B cell (primary cell): ENCODE measurements at regions not wholly inside any gene's neighbourhood (a gene's known extent, or its start where the extent isn't known, plus 50 kb on each side); places are given as distances from the start of the nearest gene placed in this dataset.

Experiments
- ATAC-seq: fragments of 200-7000 bp; cut with Tn5 transposase; one replicate; pipeline ENCODE4 v1.10.0; 2021; ENCODE audit warnings: low read depth, mild to moderate bottlenecking, moderate number of reproducible peaks, moderate library complexity
- CTCF ChIA-PET: fragments of 350-600 bp; sonication (Branson Sonifier 250); formaldehyde crosslinking; loops from one replicate; lab custom pipeline; 2021; ENCODE audit warnings: antibody characterized with exemption, inconsistent platforms; lab: Charles Lee
- POLR2A ChIA-PET: fragments of 350-600 bp; sonication (Branson Sonifier 250); formaldehyde crosslinking; loops from one replicate; lab custom pipeline; 2021; ENCODE audit warnings: antibody characterized with exemption; lab: Charles Lee
- DNase-seq: peaks from one replicate; pipeline ENCODE4 v3.0.0; 2013
- H2AFZ ChIP-seq: 2 replicates; pipeline ENCODE4 v1.6.1; 2012; ENCODE audit warnings: mild to moderate bottlenecking, low read depth, low read length; ENCODE audit not compliant: insufficient read depth, poor library complexity, severe bottlenecking
- H3K27ac ChIP-seq, 2 donors: 1 replicate in 1 of 2; 2 replicates in 1 of 2; pipeline ENCODE4 v1.5.1; 2012 to 2013; ENCODE audit warnings: low read length in 2 of 2, mild to moderate bottlenecking in 2 of 2, moderate library complexity in 1 of 2
- H3K27me3 ChIP-seq, 4 experiments: fragments of 200-600 bp in 1 of 4; sonication (generic) in 1 of 4; replicated peaks in 1 of 4; 1 replicate in 2 of 4; 2 replicates in 2 of 4; pipeline versions ENCODE4 v1.6.1 to v1.7.0; 2013 to 2016; ENCODE audit warnings: low read length in 3 of 4, mild to moderate bottlenecking in 2 of 4, mixed read lengths in 1 of 4, moderate library complexity in 1 of 4; ENCODE audit not compliant: insufficient read depth in 4 of 4, control insufficient read depth in 3 of 4; ENCODE audit errors: control extremely low read depth in 1 of 4
- H3K36me3 ChIP-seq, 2 experiments: replicated peaks in 1 of 2; 1 replicate in 1 of 2; 2 replicates in 1 of 2; pipeline versions ENCODE4 v1.6.1 to v1.7.1; 2013; ENCODE audit warnings: low read length in 1 of 2; ENCODE audit not compliant: insufficient read depth in 2 of 2, control insufficient read depth in 1 of 2; ENCODE audit errors: control extremely low read depth in 1 of 2, extremely low read depth in 1 of 2
- H3K4me1 ChIP-seq, 2 donors: fragments of 200-600 bp in 1 of 2; sonication (generic) in 1 of 2; 1 replicate in 1 of 2; 2 replicates in 1 of 2; pipeline versions ENCODE4 v1.5.1 to v1.6.1; 2013 to 2017; ENCODE audit warnings: low read length in 2 of 2; ENCODE audit not compliant: control insufficient read depth in 2 of 2, insufficient read depth in 2 of 2
- H3K4me2 ChIP-seq: replicated peaks from 2 replicates; pipeline ENCODE3; 2012; ENCODE audit warnings: mild to moderate bottlenecking, low read depth, low read length; ENCODE audit not compliant: poor library complexity, severe bottlenecking
- H3K4me3 ChIP-seq, 5 experiments: fragments of 200-600 bp in 1 of 5; sonication (generic) in 1 of 5; 1 replicate in 3 of 5; 2 replicates in 2 of 5; pipeline versions ENCODE4 v1.5.1 to v1.7.0; 2011 to 2016; ENCODE audit warnings: low read length in 4 of 5, mild to moderate bottlenecking in 4 of 5, low read depth in 2 of 5, control low read depth in 1 of 5, moderate library complexity in 1 of 5; ENCODE audit not compliant: insufficient read depth in 1 of 5; ENCODE audit errors: control extremely low read depth in 1 of 5, extremely low read depth in 1 of 5
- H3K79me2 ChIP-seq: fragments of 200-600 bp; sonication (generic); one replicate; pipeline ENCODE4 v1.6.0; 2016; ENCODE audit warnings: low read length; ENCODE audit not compliant: control insufficient read depth, insufficient read depth
- H3K9ac ChIP-seq: fragments of 200-600 bp; sonication (generic); 2 replicates; pipeline ENCODE4 v1.6.1; 2017; ENCODE audit warnings: mild to moderate bottlenecking, low read length, moderate library complexity
- H3K9me3 ChIP-seq, 3 donors: one replicate each; pipeline versions ENCODE4 v1.6.1 to v1.7.1; 2013; ENCODE audit warnings: low read length in 2 of 3; ENCODE audit not compliant: control insufficient read depth in 2 of 3, insufficient read depth in 1 of 3; ENCODE audit errors: control extremely low read depth in 1 of 3
- H4K20me1 ChIP-seq: 2 replicates; pipeline ENCODE4 v1.6.0; 2012; ENCODE audit warnings: mild to moderate bottlenecking, low read length; ENCODE audit not compliant: insufficient read depth, control insufficient read depth, poor library complexity, severe bottlenecking
- H3K27ac Mint-ChIP-seq: one replicate; pipeline ENCODE4 v1.8.0; 2021; ENCODE audit warnings: mixed read lengths
- H3K27me3 Mint-ChIP-seq: one replicate; pipeline ENCODE4 v1.8.0; 2021; ENCODE audit warnings: mixed read lengths
- H3K4me1 Mint-ChIP-seq: one replicate; pipeline ENCODE4 v1.8.0; 2021; ENCODE audit warnings: mixed read lengths
- H3K4me3 Mint-ChIP-seq: one replicate; pipeline ENCODE4 v1.8.0; 2021; ENCODE audit warnings: mixed read lengths
- H3K9me3 Mint-ChIP-seq: one replicate; pipeline ENCODE4 v1.8.0; 2022; ENCODE audit warnings: mixed read lengths; ENCODE audit not compliant: insufficient read depth
- EZH2 ChIP-seq: IDR thresholded peaks from 2 replicates; pipeline ENCODE4 v1.6.1; 2012; ENCODE audit warnings: borderline replicate concordance, low read depth, mild to moderate bottlenecking, moderate library complexity, low read length; ENCODE audit not compliant: insufficient read depth, poor library complexity, severe bottlenecking
- WGBS: methylation state at CpG from one replicate; pipeline ENCODE4 v1.1.5; 2013; ENCODE audit warnings: missing lambda C conversion rate; ENCODE audit not compliant: insufficient coverage; 5-methylcytosine and 5-hydroxymethylcytosine counted together
- intact Hi-C: fragments of 100-400 bp; cut with micrococcal nuclease; formaldehyde crosslinking; loops from one replicate; pipeline ENCODE4 v1.10.0; 2022
- TF ChIP-seq, protein P1 (sequence below): fragments of 200-600 bp; IDR thresholded peaks from one replicate; pipeline ENCODE4 v1.8.0; 2022; ENCODE audit warnings: antibody characterized with exemption, mild to moderate bottlenecking

GRCh38 chr3:81416812-81417211, 344.6 kb downstream of the GBE1 start:
- Histone ChIP-seq H3K36me3 (no peaks in the 10 kb centered on the region), H4K20me1 (no peaks in the 10 kb centered on the region), H3K9ac (no peak overlapping the region), H3K27me3 (no peaks in the 10 kb centered on the region), H3K9me3 (no peaks in the 10 kb centered on the region), H3K4me2 (no peak overlapping the region), H2AFZ (no peak overlapping the region), H3K79me2 (no peaks in the 10 kb centered on the region), H3K4me3 (no peak overlapping the region), H3K4me1 (no peaks in the 10 kb centered on the region), H3K27ac (no peak overlapping the region)
- CTCF ChIA-PET: no interaction called here
- POLR2A ChIA-PET: no interaction called here
- intact Hi-C loops: no loop called here
- Mint-ChIP-seq H3K4me3 (no peak overlapping the region), H3K27ac (no peak overlapping the region), H3K9me3 (no peaks in the 10 kb centered on the region), H3K4me1 (no peaks in the 10 kb centered on the region), H3K27me3 (no peaks in the 10 kb centered on the region)
- no peak for TF ChIP-seq EZH2
- TF ChIP-seq, protein P1, sequence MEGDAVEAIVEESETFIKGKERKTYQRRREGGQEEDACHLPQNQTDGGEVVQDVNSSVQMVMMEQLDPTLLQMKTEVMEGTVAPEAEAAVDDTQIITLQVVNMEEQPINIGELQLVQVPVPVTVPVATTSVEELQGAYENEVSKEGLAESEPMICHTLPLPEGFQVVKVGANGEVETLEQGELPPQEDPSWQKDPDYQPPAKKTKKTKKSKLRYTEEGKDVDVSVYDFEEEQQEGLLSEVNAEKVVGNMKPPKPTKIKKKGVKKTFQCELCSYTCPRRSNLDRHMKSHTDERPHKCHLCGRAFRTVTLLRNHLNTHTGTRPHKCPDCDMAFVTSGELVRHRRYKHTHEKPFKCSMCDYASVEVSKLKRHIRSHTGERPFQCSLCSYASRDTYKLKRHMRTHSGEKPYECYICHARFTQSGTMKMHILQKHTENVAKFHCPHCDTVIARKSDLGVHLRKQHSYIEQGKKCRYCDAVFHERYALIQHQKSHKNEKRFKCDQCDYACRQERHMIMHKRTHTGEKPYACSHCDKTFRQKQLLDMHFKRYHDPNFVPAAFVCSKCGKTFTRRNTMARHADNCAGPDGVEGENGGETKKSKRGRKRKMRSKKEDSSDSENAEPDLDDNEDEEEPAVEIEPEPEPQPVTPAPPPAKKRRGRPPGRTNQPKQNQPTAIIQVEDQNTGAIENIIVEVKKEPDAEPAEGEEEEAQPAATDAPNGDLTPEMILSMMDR: no peak
- no peak for DNase-seq
- no CpG with 5 or more reads among the region's 2 CpGs for WGBS
- ATAC-seq: no peak

DNA sequence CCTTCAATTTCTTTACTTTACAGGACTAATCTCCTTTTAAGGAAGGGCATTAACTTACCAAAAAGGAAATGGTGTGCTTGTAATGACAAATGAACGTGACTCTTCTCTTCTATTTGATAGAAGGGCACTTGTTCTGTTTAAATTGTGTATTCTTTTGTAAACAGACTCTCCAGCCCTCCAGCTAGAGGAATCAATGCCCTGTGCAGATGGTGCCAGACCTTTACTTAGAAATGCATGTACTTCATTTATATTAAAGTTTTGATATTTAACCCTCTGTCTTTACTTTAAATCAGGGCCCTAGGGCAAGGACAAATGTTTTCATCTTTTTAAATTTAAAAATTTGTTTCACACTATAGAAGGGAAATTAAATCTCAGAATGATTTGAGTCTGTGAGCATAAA, 355.1 kb downstream of the GBE1 start:
- 20% methylated on average over 1 of the region's 1 CpG for WGBS
- no peak overlapping the region for H3K4me2 ChIP-seq
- POLR2A ChIA-PET: no interaction called here

More for the DNA sequence above, 355.1 kb downstream of the GBE1 start:
- Histone ChIP-seq H3K27ac (no peak overlapping the region), H2AFZ (no peak overlapping the region), H3K36me3 (no peaks in the 10 kb centered on the region), H3K79me2 (no peaks in the 10 kb centered on the region), H3K9me3 (no peaks in the 10 kb centered on the region), H3K4me1 (no peaks in the 10 kb centered on the region), H3K27me3 (no peaks in the 10 kb centered on the region), H4K20me1 (no peaks in the 10 kb centered on the region), H3K4me3 (no peak overlapping the region), H3K9ac (no peak overlapping the region)
- no peak overlapping the region for H3K4me3 Mint-ChIP-seq
- no peak for TF ChIP-seq EZH2
- TF ChIP-seq, protein P1: no peak
- intact Hi-C loops: no loop called here
- CTCF ChIA-PET: no interaction called here
- ATAC-seq: no peak
- H3K27me3 Mint-ChIP-seq: no peaks in the 10 kb centered on the region
- no peak for DNase-seq
- no peak overlapping the region for H3K27ac Mint-ChIP-seq
- no peaks in the 10 kb centered on the region for H3K9me3 Mint-ChIP-seq
- H3K4me1 Mint-ChIP-seq: no peaks in the 10 kb centered on the region
